Chondrocyte (in vitro differentiated cells): ENCODE measurements at regions not wholly inside any gene's neighbourhood (a gene's known extent, or its start where the extent isn't known, plus 50 kb on each side); places are given as distances from the start of the nearest gene placed in this dataset.

Source experiments
- DNase-seq: peaks from one replicate; pipeline ENCODE4 v3.0.0; 2021; ENCODE audit warnings: mixed read lengths, low spot score
- H3K27ac Mint-ChIP-seq: one replicate; pipeline ENCODE4 v1.8.0; 2021; ENCODE audit warnings: mild to moderate bottlenecking, moderate library complexity, mixed read lengths; ENCODE audit not compliant: unreplicated experiment
- H3K27me3 Mint-ChIP-seq: 2 replicates; pipeline ENCODE4 v1.8.0; 2021; ENCODE audit warnings: low read depth, mixed read lengths
- H3K36me3 Mint-ChIP-seq: 2 replicates; pipeline ENCODE4 v1.8.0; 2021; ENCODE audit warnings: low read depth, mixed read lengths
- H3K4me1 Mint-ChIP-seq: 2 replicates; pipeline ENCODE4 v1.8.0; 2021; ENCODE audit warnings: low read depth, mild to moderate bottlenecking, mixed read lengths
- H3K4me3 Mint-ChIP-seq: one replicate; pipeline ENCODE4 v1.8.0; 2021; ENCODE audit warnings: mild to moderate bottlenecking, moderate library complexity, mixed read lengths; ENCODE audit not compliant: unreplicated experiment
- H3K9me3 Mint-ChIP-seq: 2 replicates; pipeline ENCODE4 v1.8.0; 2021; ENCODE audit warnings: low read depth, mixed read lengths
- CTCF ChIP-seq: fragments of 200-600 bp; sonication (generic); IDR thresholded peaks from 2 replicates; pipeline ENCODE4 v1.5.0; 2021; ENCODE audit warnings: antibody characterized with exemption, mild to moderate bottlenecking, moderate library complexity

- Mint-ChIP-seq H3K27ac (no peak overlapping the region), H3K9me3 (no peaks in the 10 kb centered on the region), H3K27me3 (no peaks in the 10 kb centered on the region), H3K4me1 (peaks cover 4% of the 10 kb centered on the region), H3K36me3 (no peaks in the 10 kb centered on the region), H3K4me3 (no peak overlapping the region)
- no peak for DNase-seq
- no peak for TF ChIP-seq CTCF
These were observed 141.3 kb upstream of the MYLIP start for GRCh38 chr6:15987569-15987968.

GRCh38 chr6:15986027-15986629 is 142.8 kb upstream of the MYLIP start:
- DNase-seq: no peak
- Mint-ChIP-seq H3K4me3 (no peak overlapping the region), H3K4me1 (peaks cover 4% of the 10 kb centered on the region), H3K9me3 (no peaks in the 10 kb centered on the region), H3K27ac (no peak overlapping the region), H3K27me3 (no peaks in the 10 kb centered on the region), H3K36me3 (no peaks in the 10 kb centered on the region)
- TF ChIP-seq CTCF: no peak

- TF ChIP-seq CTCF: no peak
- Mint-ChIP-seq H3K4me3 (no peak overlapping the region), H3K27ac (no peak overlapping the region), H3K9me3 (no peaks in the 10 kb centered on the region), H3K36me3 (no peaks in the 10 kb centered on the region), H3K27me3 (no peaks in the 10 kb centered on the region), H3K4me1 (peaks cover 4% of the 10 kb centered on the region)
- DNase-seq: no peak
These were observed 143.4 kb upstream of the MYLIP start for GRCh38 chr6:15985379-15985959.

- no peak for TF ChIP-seq CTCF
- Mint-ChIP-seq H3K27ac (no peak overlapping the region), H3K36me3 (no peaks in the 10 kb centered on the region), H3K4me1 (no peaks in the 10 kb centered on the region), H3K27me3 (no peaks in the 10 kb centered on the region), H3K4me3 (no peak overlapping the region), H3K9me3 (no peaks in the 10 kb centered on the region)
- DNase-seq: no peak
These were observed 146.9 kb upstream of the MYLIP start for GRCh38 chr6:15981956-15982355.

GRCh38 chr6:15980801-15981200 is 148.1 kb upstream of the MYLIP start:
- Mint-ChIP-seq H3K4me1 (no peaks in the 10 kb centered on the region), H3K4me3 (no peak overlapping the region), H3K36me3 (no peaks in the 10 kb centered on the region), H3K27ac (no peak overlapping the region), H3K9me3 (no peaks in the 10 kb centered on the region), H3K27me3 (no peaks in the 10 kb centered on the region)
- DNase-seq: no peak
- no peak for TF ChIP-seq CTCF
